Sigmoid colon (tissue), 6 donors: ENCODE measurements at regions not wholly inside any gene's neighbourhood (a gene's known extent, or its start where the extent isn't known, plus 50 kb on each side); places are given as distances from the start of the nearest gene placed in this dataset.

Source experiments
- DNase-seq: peaks from one replicate; pipeline ENCODE4 v3.0.0-alpha.2; 2019
- H3K27ac ChIP-seq, 4 donors: fragments of 200-600 bp; sonication (generic); one replicate each; pipeline ENCODE4 v1.5.1; 2016 to 2019; ENCODE audit warnings: mild to moderate bottlenecking in 1 of 4
- H3K27me3 ChIP-seq, 3 donors: fragments of 200-600 bp; sonication (generic); one replicate each; pipeline ENCODE4 v1.5.1; 2019; ENCODE audit warnings: mild to moderate bottlenecking in 1 of 3
- H3K36me3 ChIP-seq, 4 donors: fragments of 200-600 bp; sonication (generic); one replicate each; pipeline ENCODE4 v1.5.1; 2016 to 2019
- H3K4me1 ChIP-seq, 4 donors: fragments of 200-600 bp; sonication (generic); one replicate each; pipeline ENCODE4 v1.5.1; 2017 to 2019
- H3K4me3 ChIP-seq, 4 donors: fragments of 200-600 bp; sonication (generic); one replicate each; pipeline ENCODE4 v1.5.1; 2017 to 2019; ENCODE audit warnings: mild to moderate bottlenecking in 2 of 4, moderate library complexity in 1 of 4
- H3K9me3 ChIP-seq, 4 donors: fragments of 200-600 bp in 3 of 4; sonication (generic) in 3 of 4; one replicate each; pipeline versions ENCODE4 v1.5.1 to v1.6.1; 2013 to 2019
- EP300 ChIP-seq, 4 donors: sonication (generic); formaldehyde crosslinking; IDR thresholded peaks; one replicate each; pipeline ENCODE4 v1.6.1; 2017; ENCODE audit warnings: antibody characterized with exemption in 4 of 4
- POLR2A ChIP-seq, 2 donors: fragments of 450-650 bp; IDR thresholded peaks; one replicate each; pipeline ENCODE4 v1.6.1; 2016; ENCODE audit warnings: antibody characterized with exemption in 2 of 2, mild to moderate bottlenecking in 2 of 2, moderate library complexity in 2 of 2
- POLR2AphosphoS5 ChIP-seq, 4 donors: sonication (generic); formaldehyde crosslinking; IDR thresholded peaks; one replicate each; pipeline ENCODE4 v1.6.1; 2017; ENCODE audit warnings: antibody characterized with exemption in 4 of 4
- WGBS, 2 donors: extraction: QIAGEN DNeasy Blood & Tissue Kit; methylation state at CpG; one replicate each; pipeline ENCODE4 v1.1.7; 2013; 5-methylcytosine and 5-hydroxymethylcytosine counted together
- intact Hi-C: fragments of 100-400 bp; cut with DNase I; formaldehyde crosslinking; loops from one replicate; pipeline ENCODE4 v1.15.1; 2023
- TF ChIP-seq, protein P1 (sequence below), 4 experiments: fragments of 450-650 bp in 3 of 4; fragments of 200-600 bp in 1 of 4; IDR thresholded peaks; one replicate each; pipeline ENCODE4 v1.5.1; 2016 to 2019; ENCODE audit warnings: antibody characterized with exemption in 4 of 4, mild to moderate bottlenecking in 3 of 4, moderate library complexity in 2 of 4
- donor health status: healthy with polysubstance abuse.
- donor health status: healthy.

DNA sequence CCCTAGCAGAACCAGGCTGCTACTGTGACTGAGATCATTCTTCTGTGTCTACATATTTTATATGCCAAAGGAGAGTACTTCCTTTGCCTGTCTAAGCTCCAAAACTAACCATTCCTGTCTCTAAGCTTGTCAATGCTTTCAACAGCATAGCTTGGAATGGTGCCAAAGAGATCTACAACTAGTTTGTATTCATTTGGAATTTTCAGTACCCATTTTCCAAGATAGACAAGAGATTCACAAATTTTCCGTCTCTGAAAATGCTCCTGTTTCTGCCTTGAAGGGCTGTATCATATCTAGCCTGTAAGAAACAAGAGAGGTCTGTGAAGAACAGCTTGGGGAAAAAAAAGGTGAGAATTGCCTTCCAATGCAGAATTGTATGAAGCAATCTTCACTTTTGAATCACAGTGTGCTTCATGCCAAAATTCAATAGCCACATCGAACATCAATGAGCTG, 334.4 kb upstream of the ACTBL2 start:
- Histone ChIP-seq H3K27ac (no peak overlapping the region), H3K4me1 (peaks cover 0 to 10% (median 7%) of the 10 kb centered on the region in 4 donors), H3K4me3 (no peak overlapping the region), H3K36me3 (no peaks in the 10 kb centered on the region), H3K9me3 (no peaks in the 10 kb centered on the region), H3K27me3 (no peaks in the 10 kb centered on the region)
- intact Hi-C loops: no loop called here
- 82 to 84% methylated on average over 2 of the region's 2 CpGs for WGBS, 2 donors
- no peak for DNase-seq
- TF ChIP-seq EP300 (IDR thresholded peaks at IDR 0.05) (no peak), POLR2A (IDR thresholded peaks at IDR 0.05) (no peak), POLR2AphosphoS5 (IDR thresholded peaks at IDR 0.05) (no peak)
- TF ChIP-seq, protein P1, sequence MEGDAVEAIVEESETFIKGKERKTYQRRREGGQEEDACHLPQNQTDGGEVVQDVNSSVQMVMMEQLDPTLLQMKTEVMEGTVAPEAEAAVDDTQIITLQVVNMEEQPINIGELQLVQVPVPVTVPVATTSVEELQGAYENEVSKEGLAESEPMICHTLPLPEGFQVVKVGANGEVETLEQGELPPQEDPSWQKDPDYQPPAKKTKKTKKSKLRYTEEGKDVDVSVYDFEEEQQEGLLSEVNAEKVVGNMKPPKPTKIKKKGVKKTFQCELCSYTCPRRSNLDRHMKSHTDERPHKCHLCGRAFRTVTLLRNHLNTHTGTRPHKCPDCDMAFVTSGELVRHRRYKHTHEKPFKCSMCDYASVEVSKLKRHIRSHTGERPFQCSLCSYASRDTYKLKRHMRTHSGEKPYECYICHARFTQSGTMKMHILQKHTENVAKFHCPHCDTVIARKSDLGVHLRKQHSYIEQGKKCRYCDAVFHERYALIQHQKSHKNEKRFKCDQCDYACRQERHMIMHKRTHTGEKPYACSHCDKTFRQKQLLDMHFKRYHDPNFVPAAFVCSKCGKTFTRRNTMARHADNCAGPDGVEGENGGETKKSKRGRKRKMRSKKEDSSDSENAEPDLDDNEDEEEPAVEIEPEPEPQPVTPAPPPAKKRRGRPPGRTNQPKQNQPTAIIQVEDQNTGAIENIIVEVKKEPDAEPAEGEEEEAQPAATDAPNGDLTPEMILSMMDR (IDR thresholded peaks at IDR 0.05): no peak

DNA sequence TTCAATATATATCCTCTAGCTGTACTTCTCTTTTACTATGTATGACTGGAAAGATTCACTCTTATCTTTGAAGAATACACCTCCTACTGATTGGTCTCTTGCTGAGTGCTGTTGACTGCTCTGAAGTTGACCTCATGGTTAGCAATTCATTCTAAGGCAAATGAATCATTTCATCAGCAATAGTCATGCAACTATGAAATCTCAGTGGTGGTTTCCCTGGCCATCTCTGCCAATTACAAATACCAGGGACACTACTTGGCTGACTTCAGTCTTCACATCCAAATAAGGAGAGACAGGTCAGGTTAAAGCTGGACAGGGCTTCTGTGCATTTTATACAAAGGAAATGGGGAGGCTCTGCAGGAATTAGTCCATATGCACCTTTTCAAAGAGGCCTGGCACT, 333.5 kb upstream of the ACTBL2 start:
- Histone ChIP-seq H3K27ac (no peak overlapping the region), H3K9me3 (no peaks in the 10 kb centered on the region), H3K4me1 (peaks cover 0 to 10% (median 7%) of the 10 kb centered on the region in 4 donors), H3K4me3 (no peak overlapping the region), H3K36me3 (no peaks in the 10 kb centered on the region), H3K27me3 (no peaks in the 10 kb centered on the region)
- no peak for TF ChIP-seq POLR2A (IDR thresholded peaks at IDR 0.05)
- TF ChIP-seq, protein P1 (IDR thresholded peaks at IDR 0.05): no peak
- no peak for TF ChIP-seq EP300 (IDR thresholded peaks at IDR 0.05)
- no peak for TF ChIP-seq POLR2AphosphoS5 (IDR thresholded peaks at IDR 0.05)
- intact Hi-C loops: no loop called here
- DNase-seq: no peak

DNA sequence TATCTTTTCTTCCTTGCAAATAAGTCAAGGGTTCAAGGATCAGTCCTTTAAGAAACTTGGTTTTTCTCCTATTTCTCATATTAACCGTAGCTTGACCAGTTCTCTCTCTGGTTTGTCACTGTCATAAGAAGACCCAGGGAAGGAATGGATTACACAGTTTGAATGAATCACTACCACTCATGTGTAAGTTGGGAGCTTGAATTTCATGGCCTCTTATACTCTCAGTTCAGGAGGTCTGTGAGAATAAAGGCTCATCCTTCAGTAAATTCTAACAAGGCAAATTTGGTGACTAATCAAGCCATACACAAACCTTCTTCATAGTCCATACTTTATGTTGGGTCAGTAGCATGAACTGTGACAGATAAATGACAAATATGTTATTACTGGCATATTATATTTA, 323.1 kb upstream of the ACTBL2 start:
- H3K27me3 ChIP-seq: no peaks in the 10 kb centered on the region
- TF ChIP-seq POLR2A (IDR thresholded peaks at IDR 0.05): no peak
- TF ChIP-seq, protein P1 (IDR thresholded peaks at IDR 0.05): no peak
- no peaks in the 10 kb centered on the region for H3K9me3 ChIP-seq

DNA sequence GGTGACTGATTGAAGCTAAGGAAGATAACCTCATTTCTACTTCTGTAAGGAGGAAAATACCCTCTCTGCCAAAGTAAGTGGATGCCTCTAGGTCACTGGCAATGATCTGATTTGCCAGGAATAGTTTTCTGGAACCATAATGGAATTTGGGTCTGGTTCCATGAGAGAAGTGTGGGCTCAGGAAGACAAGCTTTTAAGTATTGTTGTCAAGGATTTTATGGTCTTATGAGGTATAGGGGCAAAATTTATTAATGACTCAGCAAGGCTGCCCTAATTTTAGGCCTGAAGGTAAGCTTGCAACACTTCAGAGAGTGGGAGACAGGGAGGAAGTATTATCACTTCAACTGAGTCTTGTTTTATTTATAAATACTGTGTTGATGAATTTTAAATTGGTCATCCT, 322.6 kb upstream of the ACTBL2 start:
- TF ChIP-seq EP300 (IDR thresholded peaks at IDR 0.05): no peak
- no peak for TF ChIP-seq POLR2AphosphoS5 (IDR thresholded peaks at IDR 0.05)
- no peak for TF ChIP-seq POLR2A (IDR thresholded peaks at IDR 0.05)
- TF ChIP-seq, protein P1 (IDR thresholded peaks at IDR 0.05): no peak
- no peak overlapping the region for H3K4me3 ChIP-seq
- peak overlapping the region in 1 of 4 donors; percentile 35 for H3K27ac ChIP-seq
- peaks cover 0 to 16% (median 11%) of the 10 kb centered on the region in 4 donors for H3K4me1 ChIP-seq
- no peaks in the 10 kb centered on the region for H3K27me3 ChIP-seq
- no peak for DNase-seq
- intact Hi-C loops: no loop called here
- H3K9me3 ChIP-seq: no peaks in the 10 kb centered on the region
- H3K36me3 ChIP-seq: no peaks in the 10 kb centered on the region

More for the DNA sequence above, 323.1 kb upstream of the ACTBL2 start:
- H3K27ac ChIP-seq: no peak overlapping the region
- H3K4me1 ChIP-seq: peaks cover 0 to 16% (median 11%) of the 10 kb centered on the region in 4 donors
- no peaks in the 10 kb centered on the region for H3K36me3 ChIP-seq
- intact Hi-C loops: no loop called here
- no peak overlapping the region for H3K4me3 ChIP-seq
- no peak for DNase-seq
- 91 to 92% methylated on average over 1 of the region's 1 CpG for WGBS, 2 donors

DNA sequence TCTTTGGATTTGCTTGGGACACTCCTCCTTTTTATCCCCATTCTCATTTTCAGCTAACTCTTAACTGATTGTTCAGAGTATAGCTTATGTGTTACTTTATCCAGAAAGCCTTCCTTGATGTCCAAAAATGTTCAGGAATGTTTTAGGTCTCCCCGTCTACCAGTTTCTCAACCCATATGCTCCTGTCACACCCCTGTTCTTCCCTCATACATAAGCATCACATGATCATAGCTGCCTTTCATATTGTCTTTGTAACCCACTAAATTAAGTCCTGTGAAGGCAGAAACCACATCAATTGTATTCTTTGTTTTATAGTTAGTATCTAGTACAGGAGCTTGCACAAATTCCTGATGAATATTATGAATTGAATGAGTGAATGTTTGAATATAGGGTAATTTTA, 321.9 kb upstream of the ACTBL2 start:
- WGBS, 2 donors: 90 to 92% methylated on average over 1 of the region's 1 CpG
- intact Hi-C loops: no loop called here

More for the DNA sequence above, 321.9 kb upstream of the ACTBL2 start:
- no peak for DNase-seq
- no peaks in the 10 kb centered on the region for H3K36me3 ChIP-seq
- H3K4me3 ChIP-seq: no peak overlapping the region
- H3K9me3 ChIP-seq: no peaks in the 10 kb centered on the region
- TF ChIP-seq, protein P1 (IDR thresholded peaks at IDR 0.05): no peak
- no peak for TF ChIP-seq POLR2A (IDR thresholded peaks at IDR 0.05)
- no peak for TF ChIP-seq POLR2AphosphoS5 (IDR thresholded peaks at IDR 0.05)
- no peak for TF ChIP-seq EP300 (IDR thresholded peaks at IDR 0.05)
- H3K27me3 ChIP-seq: no peaks in the 10 kb centered on the region
- peak overlapping the region in 1 of 4 donors; percentile 35 for H3K27ac ChIP-seq
- peaks cover 0 to 16% (median 11%) of the 10 kb centered on the region in 4 donors for H3K4me1 ChIP-seq
